ENCODE measurements at regions not wholly inside any gene's neighbourhood (a gene's known extent, or its start where the extent isn't known, plus 50 kb on each side); places are given as distances from the start of the nearest gene placed in this dataset.

- no peak for DNase-seq (ENCODE audit: low read depth)
- H3K4me3 ChIP-seq (ENCODE audit: low read length): no peak overlapping the region
- no peak for TF ChIP-seq CTCF (IDR thresholded peaks at IDR 0.05; ENCODE audit: insufficient read depth, low read depth, low read length, missing control alignments)
Measured at GRCh38 chr3:135558906-135559305, 406.6 kb upstream of the PPP2R3A start.

GRCh38 chr3:135559802-135560201 lies 405.7 kb upstream of the PPP2R3A start:
- no peak for TF ChIP-seq CTCF (IDR thresholded peaks at IDR 0.05; ENCODE audit: insufficient read depth, low read depth, low read length, missing control alignments)
- H3K4me3 ChIP-seq (ENCODE audit: low read length): no peak overlapping the region
- DNase-seq (ENCODE audit: low read depth): no peak

GRCh38 chr3:135560847-135561246 lies 404.7 kb upstream of the PPP2R3A start:
- no peak for DNase-seq (ENCODE audit: low read depth)
- no peak for TF ChIP-seq CTCF (IDR thresholded peaks at IDR 0.05; ENCODE audit: insufficient read depth, low read depth, low read length, missing control alignments)
- H3K4me3 ChIP-seq (ENCODE audit: low read length): no peak overlapping the region

- no peak for DNase-seq (ENCODE audit: low read depth)
- H3K4me3 ChIP-seq (ENCODE audit: low read length): no peak overlapping the region
- no peak for TF ChIP-seq CTCF (IDR thresholded peaks at IDR 0.05; ENCODE audit: insufficient read depth, low read depth, low read length, missing control alignments)
Measured at GRCh38 chr3:135564696-135565095, 400.8 kb upstream of the PPP2R3A start.

GRCh38 chr3:135565546-135565945 lies 400.0 kb upstream of the PPP2R3A start:
- TF ChIP-seq CTCF (IDR thresholded peaks at IDR 0.05; ENCODE audit: insufficient read depth, low read depth, low read length, missing control alignments): no peak
- DNase-seq (ENCODE audit: low read depth): no peak
- no peak overlapping the region for H3K4me3 ChIP-seq (ENCODE audit: low read length)

- DNase-seq (ENCODE audit: low read depth): no peak
- H3K4me3 ChIP-seq (ENCODE audit: low read length): no peak overlapping the region
- TF ChIP-seq CTCF (IDR thresholded peaks at IDR 0.05; ENCODE audit: insufficient read depth, low read depth, low read length, missing control alignments): no peak
Measured at GRCh38 chr3:135567223-135567622, 398.3 kb upstream of the PPP2R3A start.

- H3K4me3 ChIP-seq (ENCODE audit: low read length): no peak overlapping the region
- DNase-seq (ENCODE audit: low read depth): no peak
- no peak for TF ChIP-seq CTCF (IDR thresholded peaks at IDR 0.05; ENCODE audit: insufficient read depth, low read depth, low read length, missing control alignments)
Measured at GRCh38 chr3:135576751-135577150, 388.8 kb upstream of the PPP2R3A start.

Measured in epithelial cell of esophagus (primary cell).